Stimulated activated CD8-positive, alpha-beta memory T cell treated with anti-CD3 and anti-CD28 coated beads, Interleukin-4, amount 100 ng/mL, for 48 hours (primary cell): ENCODE measurements at regions not wholly inside any gene's neighbourhood (a gene's known extent, or its start where the extent isn't known, plus 50 kb on each side); places are given as distances from the start of the nearest gene placed in this dataset.

ENCODE experiments used
- DNase-seq: peaks from one replicate; pipeline ENCODE4 v3.0.0-alpha.2; 2020

- no peak for DNase-seq
Observed at GRCh38 chr7:41024126-41024525, 678.8 kb downstream of the INHBA start.

- DNase-seq, result no peak
Observed at GRCh38 chr7:41020056-41020455, 682.8 kb downstream of the INHBA start.

- DNase-seq, result no peak
Observed at GRCh38 chr7:41013117-41013516, 689.8 kb downstream of the INHBA start.

- no peak for DNase-seq
Observed at GRCh38 chr7:41012041-41012440, 690.8 kb downstream of the INHBA start.

GRCh38 chr7:41010967-41011366 is 691.9 kb downstream of the INHBA start:
- no peak for DNase-seq

- DNase-seq, result no peak
Observed at GRCh38 chr7:41010418-41010817, 692.5 kb downstream of the INHBA start.

- no peak for DNase-seq
Observed at GRCh38 chr7:41007811-41008210, 695.1 kb downstream of the INHBA start.

GRCh38 chr7:41007351-41007751 is 695.5 kb downstream of the INHBA start:
- DNase-seq, result no peak

- DNase-seq, result no peak
Observed at GRCh38 chr7:41006306-41006995, 696.4 kb downstream of the INHBA start.

- no peak for DNase-seq
Observed at GRCh38 chr7:41005374-41005901, 697.5 kb downstream of the INHBA start.

GRCh38 chr7:41003977-41004376 is 698.9 kb downstream of the INHBA start:
- DNase-seq, result no peak

GRCh38 chr7:41003611-41003940 is 699.3 kb downstream of the INHBA start:
- DNase-seq, result no peak

- DNase-seq, result peak; percentile 70
Observed at GRCh38 chr7:41002741-41003610, 699.9 kb downstream of the INHBA start.

GRCh38 chr7:41000042-41000441 is 702.8 kb downstream of the INHBA start:
- no peak for DNase-seq

GRCh38 chr7:40996233-40996677 is 706.6 kb downstream of the INHBA start:
- no peak for DNase-seq

- no peak for DNase-seq
Observed at GRCh38 chr7:40990841-40991240, 712.0 kb downstream of the INHBA start.

GRCh38 chr7:40987571-40987970 is 715.3 kb downstream of the INHBA start:
- DNase-seq, result no peak

GRCh38 chr7:40986351-40986873 is 716.5 kb downstream of the INHBA start:
- DNase-seq, result no peak

- DNase-seq, result no peak
Observed at GRCh38 chr7:40983111-40983510, 719.8 kb downstream of the INHBA start.

GRCh38 chr7:40979296-40979695 is 723.6 kb downstream of the INHBA start:
- DNase-seq, result no peak

GRCh38 chr7:40978047-40978446 is 724.8 kb downstream of the INHBA start:
- DNase-seq, result no peak

GRCh38 chr7:40977533-40977932 is 725.4 kb downstream of the INHBA start:
- no peak for DNase-seq

- no peak for DNase-seq
Observed at GRCh38 chr7:40972426-40972825, 730.5 kb downstream of the INHBA start.

- no peak for DNase-seq
Observed at GRCh38 chr7:40969641-40970040, 733.2 kb downstream of the INHBA start.
